Left renal cortex interstitium (tissue), 4 donors: ENCODE measurements at regions not wholly inside any gene's neighbourhood (a gene's known extent, or its start where the extent isn't known, plus 50 kb on each side); places are given as distances from the start of the nearest gene placed in this dataset.

Experiments used
- DNase-seq, 4 donors: peaks; one replicate each; pipeline ENCODE4 v3.0.0-alpha.2; 2013; ENCODE audit warnings: low read depth in 4 of 4, low spot score in 2 of 4, missing footprints in 1 of 4

DNA sequence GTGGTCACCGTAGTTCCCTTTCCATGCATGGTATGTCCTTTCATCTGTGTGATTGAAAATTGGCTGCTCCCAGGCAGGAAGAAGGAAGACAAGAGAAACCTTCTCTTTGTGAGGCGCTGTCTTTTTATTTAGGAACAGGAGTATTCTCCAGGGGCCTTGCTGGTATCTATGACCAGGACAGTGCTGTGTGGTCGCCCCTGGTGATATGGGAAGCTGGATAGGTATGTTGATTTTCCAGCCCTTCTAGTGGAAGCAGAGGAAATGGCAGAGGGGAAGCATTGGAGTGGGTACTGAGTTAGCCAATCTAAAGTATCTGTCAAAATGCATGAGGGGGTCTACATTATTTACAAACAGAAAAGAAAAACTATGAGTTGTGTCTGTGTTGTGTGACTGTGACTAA, 226.6 kb downstream of the MTX2 start:
- no peak for DNase-seq

- no peak for DNase-seq
Measured at GRCh38 chr2:176496761-176497160, 227.5 kb downstream of the MTX2 start.

DNA sequence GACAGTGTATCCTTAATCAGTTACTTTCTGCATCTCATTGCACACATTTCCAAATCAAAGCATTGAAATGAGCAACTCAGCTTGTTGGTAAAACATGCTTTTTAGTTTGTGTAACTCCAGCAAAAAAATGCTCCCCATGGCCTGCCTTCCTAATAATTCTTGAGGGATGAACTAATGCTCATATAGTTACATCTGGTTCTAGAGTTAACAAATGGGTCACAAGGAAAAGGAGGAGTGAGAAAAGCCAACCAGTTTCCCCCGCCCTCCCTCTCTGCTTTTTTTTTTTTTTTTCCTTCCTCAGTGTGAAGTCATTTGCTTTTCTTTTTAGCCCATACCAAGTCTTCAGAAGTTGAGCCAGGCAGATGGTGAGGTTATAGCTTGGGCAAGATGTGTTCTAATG, 231.7 kb downstream of the MTX2 start:
- DNase-seq, result no peak

GRCh38 chr2:176501617-176502016, 232.4 kb downstream of the MTX2 start:
- no peak for DNase-seq

DNA sequence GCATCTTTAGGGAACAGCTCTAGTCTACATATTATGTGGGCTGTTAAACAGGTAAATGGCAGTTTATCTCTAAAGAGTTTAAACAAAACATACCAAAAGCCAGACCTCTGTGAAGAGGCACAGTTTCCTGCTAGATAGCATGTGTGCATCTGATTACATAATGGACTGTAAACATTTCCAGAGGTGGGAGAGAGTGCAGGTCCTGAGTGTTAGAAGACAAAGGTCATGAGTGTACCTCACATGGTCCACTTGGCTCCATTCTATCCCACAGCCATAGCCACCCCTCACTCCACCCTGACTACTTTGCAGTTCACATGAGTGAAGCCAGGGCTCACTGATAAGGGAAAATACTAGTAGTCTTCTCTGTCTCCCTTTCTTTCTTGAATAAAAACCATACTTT, 233.4 kb downstream of the MTX2 start:
- DNase-seq, result no peak

- no peak for DNase-seq
Measured at GRCh38 chr2:176503776-176504175, 234.5 kb downstream of the MTX2 start.

- DNase-seq, result no peak
Measured at GRCh38 chr2:176504440-176504839, 235.2 kb downstream of the MTX2 start.

DNA sequence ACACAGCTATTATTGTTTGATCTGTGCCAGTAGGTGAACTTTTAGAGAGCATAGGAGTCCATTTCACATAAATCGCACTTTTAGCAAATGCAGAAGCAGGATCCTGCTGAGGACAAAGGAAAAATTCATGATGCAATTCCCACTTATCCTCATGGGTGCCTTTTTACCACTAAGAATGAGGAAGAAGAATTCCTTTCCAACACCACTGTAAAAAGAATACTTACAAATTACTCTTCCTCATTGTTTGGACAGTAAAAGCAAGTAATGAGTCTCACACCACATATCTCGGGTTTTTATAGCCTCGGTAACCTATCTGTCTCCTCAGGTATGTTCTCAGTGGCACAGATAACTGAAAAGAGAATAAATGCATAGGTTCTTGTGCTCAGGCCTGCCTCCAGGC, 238.5 kb downstream of the MTX2 start:
- DNase-seq, result no peak

- no peak for DNase-seq
Measured at GRCh38 chr2:176508374-176508773, 239.1 kb downstream of the MTX2 start.

DNA sequence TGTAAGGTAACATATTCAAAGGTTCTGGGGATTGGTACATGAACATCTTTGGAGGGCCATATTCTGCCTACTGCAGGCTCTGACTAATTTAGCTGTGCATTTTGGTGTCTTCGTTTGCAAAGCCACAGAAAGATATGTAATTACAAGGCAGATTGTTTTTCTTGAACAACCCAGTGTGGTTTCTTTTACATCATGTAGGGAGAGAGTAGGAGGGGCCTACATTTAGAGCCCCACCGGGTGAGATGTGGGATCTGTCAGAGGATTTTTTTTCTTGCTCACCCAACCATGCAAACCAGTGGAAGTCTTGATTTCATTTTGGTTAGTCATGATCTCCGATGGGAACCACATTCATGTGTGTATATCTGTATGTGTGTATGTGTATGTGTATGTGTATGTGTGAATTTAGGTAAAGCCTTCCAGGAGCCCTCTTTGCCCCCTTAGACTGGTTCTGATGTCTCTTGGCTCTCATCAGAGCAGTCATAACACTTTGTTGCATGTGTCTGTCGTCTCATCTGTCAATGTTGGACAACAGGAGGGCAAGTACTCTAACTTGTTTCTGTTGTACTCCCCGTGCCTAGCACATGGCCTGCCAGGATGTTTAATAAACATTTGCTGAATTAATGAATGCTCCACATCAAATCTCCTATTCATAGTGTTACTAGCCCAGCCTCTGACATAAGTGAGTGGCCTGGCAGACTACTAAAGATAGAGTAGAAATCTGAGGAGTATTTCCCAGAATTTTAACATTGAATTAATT, 239.9 kb downstream of the MTX2 start:
- DNase-seq, result no peak

- no peak for DNase-seq
Measured at GRCh38 chr2:176514276-176514675, 245.0 kb downstream of the MTX2 start.

- no peak for DNase-seq
Measured at GRCh38 chr2:176514805-176515500, 245.7 kb downstream of the MTX2 start.

DNA sequence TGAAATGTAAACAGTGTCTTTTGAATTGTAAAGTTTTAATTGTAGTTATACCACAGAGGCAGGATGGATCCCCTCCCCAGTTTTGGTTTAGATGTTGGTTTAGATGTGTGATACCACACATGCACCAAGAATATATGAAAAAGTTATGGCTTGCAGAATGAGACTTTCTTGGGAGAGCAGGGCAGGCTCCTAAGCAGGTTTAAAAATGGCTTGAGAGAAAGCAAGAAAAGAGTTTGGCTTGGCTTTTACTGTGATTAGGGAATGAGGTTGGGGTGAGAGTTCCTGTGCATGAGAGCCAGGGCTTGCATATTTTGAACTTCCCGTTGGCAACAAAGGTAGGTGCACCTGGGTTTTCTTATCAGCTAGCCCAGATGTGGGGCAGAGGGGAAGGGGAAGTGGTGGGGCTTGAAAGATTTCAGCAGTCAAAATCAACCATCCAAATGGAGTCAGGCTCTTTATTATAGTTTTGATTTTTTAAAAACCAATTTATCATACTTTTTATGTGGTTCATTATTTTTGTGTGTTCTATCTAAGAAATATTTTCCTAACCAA, 246.9 kb downstream of the MTX2 start:
- DNase-seq, result no peak

GRCh38 chr2:176518823-176519222, 249.6 kb downstream of the MTX2 start:
- no peak for DNase-seq

GRCh38 chr2:176521878-176522670, 252.8 kb downstream of the MTX2 start:
- DNase-seq, result no peak

DNA sequence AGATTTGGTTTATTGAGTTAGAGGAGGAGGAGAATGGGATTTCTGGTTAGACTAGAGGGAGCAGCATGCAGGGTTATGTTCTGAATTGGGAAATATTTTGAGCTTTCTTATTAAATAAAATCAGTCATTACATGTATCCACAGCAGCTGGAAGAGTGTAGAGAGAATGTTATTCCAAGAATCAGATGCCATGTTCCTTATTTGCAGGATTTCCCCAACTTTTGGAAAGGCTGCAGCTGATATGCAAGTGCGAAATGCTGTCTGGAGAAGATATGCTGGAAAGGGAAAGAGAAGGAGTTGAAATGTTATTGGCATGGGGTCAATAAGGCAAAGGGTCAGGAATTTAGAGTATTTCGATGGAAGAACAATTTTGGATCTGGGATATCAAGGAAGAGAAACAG, 255.8 kb downstream of the MTX2 start:
- DNase-seq, result no peak

GRCh38 chr2:176526995-176527901, 258.0 kb downstream of the MTX2 start:
- peak in 3 of 4 donors; percentile 29 to 51 (median 41) for DNase-seq

DNA sequence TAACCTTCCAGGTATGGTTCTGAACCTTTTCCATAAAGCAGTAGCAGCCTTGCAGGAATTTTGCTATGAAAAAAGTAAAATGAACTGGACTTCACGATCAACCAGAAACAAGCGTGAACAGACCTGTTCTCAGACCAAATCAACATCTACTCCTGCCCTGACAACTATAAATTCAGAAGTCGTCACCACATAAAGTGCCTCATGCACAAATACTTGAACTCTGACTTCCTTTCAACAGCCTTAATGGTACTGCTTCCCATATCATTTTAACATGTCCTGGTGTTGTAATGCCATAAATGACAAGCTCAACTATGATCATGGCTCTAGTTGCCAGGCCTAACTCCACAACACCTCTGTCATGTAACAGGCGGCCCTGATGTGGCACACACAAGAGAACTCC, 262.4 kb downstream of the MTX2 start:
- no peak for DNase-seq

- DNase-seq, result no peak
Measured at GRCh38 chr2:176533505-176534193, 264.4 kb downstream of the MTX2 start.
